GM13977 (cell line): ENCODE measurements at regions not wholly inside any gene's neighbourhood (a gene's known extent, or its start where the extent isn't known, plus 50 kb on each side); places are given as distances from the start of the nearest gene placed in this dataset.

ENCODE experiments used
- DNase-seq: peaks from one replicate; pipeline ENCODE4 v3.0.0; 2012; ENCODE audit warnings: low spot score
- CTCF ChIP-seq: IDR thresholded peaks from 2 replicates; pipeline ENCODE4 v1.5.1; 2012; ENCODE audit warnings: mild to moderate bottlenecking, control low read depth; ENCODE audit not compliant: insufficient read depth; ENCODE audit errors: extremely low read depth, missing control alignments
- in situ Hi-C: fragments of 300-500 bp; cut with MboI; formaldehyde crosslinking; loops from one replicate; pipeline ENCODE4 v1.12.0; 2022; ENCODE audit warnings: low sequenced_read_pairs, low pct_unique_long_range_greater_than_20kb, mixed read lengths, inconsistent platforms; ENCODE audit not compliant: unreplicated experiment

GRCh38 chr2:19812166-19812565, 89.6 kb downstream of the TTC32 start:
- no peak for DNase-seq
- TF ChIP-seq CTCF, result no peak
- in situ Hi-C loops, result no loop called here

GRCh38 chr2:19811186-19811585, 90.6 kb downstream of the TTC32 start:
- TF ChIP-seq CTCF, result no peak
- no peak for DNase-seq
- in situ Hi-C loops, result no loop called here

- in situ Hi-C loops, result no loop called here
- no peak for TF ChIP-seq CTCF
- no peak for DNase-seq
These were observed 91.1 kb downstream of the TTC32 start for GRCh38 chr2:19810637-19811036.

- in situ Hi-C loops, result no loop called here
- no peak for DNase-seq
- no peak for TF ChIP-seq CTCF
These were observed 91.6 kb downstream of the TTC32 start for GRCh38 chr2:19810148-19810547.

- in situ Hi-C loops, result no loop called here
- TF ChIP-seq CTCF, result no peak
- DNase-seq, result no peak
These were observed 92.6 kb downstream of the TTC32 start for GRCh38 chr2:19809206-19809605.

- DNase-seq, result no peak
- in situ Hi-C loops, result no loop called here
- TF ChIP-seq CTCF, result no peak
These were observed 93.9 kb downstream of the TTC32 start for GRCh38 chr2:19807866-19808265.

GRCh38 chr2:19807346-19807745, 94.4 kb downstream of the TTC32 start:
- no peak for TF ChIP-seq CTCF
- DNase-seq, result no peak
- in situ Hi-C loops, result no loop called here
